Hepatocyte (in vitro differentiated cells): ENCODE measurements at regions not wholly inside any gene's neighbourhood (a gene's known extent, or its start where the extent isn't known, plus 50 kb on each side); places are given as distances from the start of the nearest gene placed in this dataset.

Experiments
- DNase-seq: peaks from one replicate; pipeline ENCODE4 v3.0.0-alpha.2; 2016; ENCODE audit warnings: low spot score
- H2AFZ ChIP-seq: fragments of 200-600 bp; sonication (generic); 2 replicates; pipeline ENCODE4 v1.6.0; 2016; ENCODE audit warnings: antibody characterized with exemption, mild to moderate bottlenecking
- H3K27ac ChIP-seq: fragments of 200-600 bp; sonication (generic); 2 replicates; pipeline ENCODE4 v1.5.1; 2016; ENCODE audit warnings: mild to moderate bottlenecking
- H3K27me3 ChIP-seq: fragments of 200-600 bp; sonication (generic); 2 replicates; pipeline ENCODE4 v1.6.1; 2016
- H3K36me3 ChIP-seq: fragments of 200-600 bp; sonication (generic); replicated peaks from 2 replicates; pipeline ENCODE4 v1.5.1; 2016; ENCODE audit warnings: low read depth; ENCODE audit not compliant: insufficient read depth
- H3K4me1 ChIP-seq: fragments of 200-600 bp; sonication (generic); 2 replicates; pipeline ENCODE4 v1.5.1; 2016; ENCODE audit warnings: mild to moderate bottlenecking, moderate library complexity; ENCODE audit not compliant: insufficient read depth
- H3K4me2 ChIP-seq: fragments of 200-600 bp; sonication (generic); 2 replicates; pipeline ENCODE4 v1.6.0; 2016
- H3K4me3 ChIP-seq: fragments of 200-600 bp; sonication (generic); 2 replicates; pipeline ENCODE4 v1.5.1; 2016; ENCODE audit warnings: mild to moderate bottlenecking
- H3K79me2 ChIP-seq: fragments of 200-600 bp; sonication (generic); 2 replicates; pipeline ENCODE4 v1.6.0; 2017; ENCODE audit warnings: mild to moderate bottlenecking
- H3K9me2 ChIP-seq: fragments of 200-600 bp; sonication (generic); replicated peaks from 2 replicates; pipeline ENCODE4 v1.6.0; 2017; ENCODE audit warnings: mild to moderate bottlenecking; ENCODE audit not compliant: insufficient read depth
- H3K9me3 ChIP-seq: fragments of 200-600 bp; sonication (generic); 2 replicates; pipeline ENCODE4 v1.5.1; 2016; ENCODE audit warnings: low read depth, mild to moderate bottlenecking
- H4K20me1 ChIP-seq: fragments of 200-600 bp; sonication (generic); 2 replicates; pipeline ENCODE4 v1.6.0; 2016; ENCODE audit warnings: mild to moderate bottlenecking; ENCODE audit not compliant: insufficient read depth, poor library complexity, severe bottlenecking
- EZH2 ChIP-seq: fragments of 200-600 bp; sonication (generic); IDR thresholded peaks from 2 replicates; pipeline ENCODE4 v1.6.1; 2016; ENCODE audit warnings: antibody characterized with exemption, mild to moderate bottlenecking, borderline replicate concordance
- EZH2phosphoT487 ChIP-seq: fragments of 200-600 bp; sonication (generic); IDR thresholded peaks from one replicate; pipeline ENCODE4 v1.6.1; 2018; ENCODE audit warnings: antibody characterized with exemption, mild to moderate bottlenecking, low read depth, moderate library complexity; ENCODE audit not compliant: unreplicated experiment, severe bottlenecking
- WGBS: methylation state at CpG from one replicate; pipeline ENCODE4 v1.1.6; 2016; ENCODE audit warnings: low lambda C conversion rate; ENCODE audit errors: missing lambda C conversion rate; 5-methylcytosine and 5-hydroxymethylcytosine counted together
- TF ChIP-seq, protein P1 (sequence below): fragments of 200-600 bp; sonication (generic); IDR thresholded peaks from 2 replicates; pipeline ENCODE4 v1.5.1; 2016; ENCODE audit warnings: antibody characterized with exemption, mild to moderate bottlenecking; ENCODE audit not compliant: poor library complexity

DNA sequence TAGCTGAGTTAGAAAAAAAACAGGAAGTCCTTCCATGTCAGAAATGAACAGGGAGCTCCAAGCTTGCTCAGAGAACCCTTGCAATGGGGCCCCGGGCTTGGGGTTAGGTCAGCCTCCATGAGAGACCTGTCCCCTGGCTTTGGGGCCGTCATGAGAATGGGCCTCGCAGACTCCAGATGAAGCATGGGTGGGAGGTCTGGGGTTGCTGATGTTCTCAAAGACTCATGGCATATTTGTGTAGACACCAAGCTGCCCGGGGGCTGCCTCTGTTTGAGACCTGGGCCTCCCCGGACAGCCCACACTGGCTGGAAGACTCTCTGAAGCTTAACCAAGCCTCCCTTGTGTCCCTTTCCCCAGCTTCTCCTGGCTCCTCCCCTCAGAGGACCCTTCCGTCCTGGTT lies 186.3 kb downstream of the IRX2 start:
- Histone ChIP-seq H3K79me2 (no peaks in the 10 kb centered on the region), H3K27ac (no peak overlapping the region), H3K4me3 (no peak overlapping the region), H3K9me3 (no peaks in the 10 kb centered on the region), H3K36me3 (no peaks in the 10 kb centered on the region), H3K4me1 (no peaks in the 10 kb centered on the region), H3K9me2 (no peaks in the 10 kb centered on the region), H4K20me1 (no peaks in the 10 kb centered on the region), H2AFZ (no peak overlapping the region), H3K4me2 (no peak overlapping the region), H3K27me3 (no peaks in the 10 kb centered on the region)
- WGBS, result 83% methylated on average over 6 of the region's 6 CpGs
- no peak for DNase-seq
- TF ChIP-seq EZH2 (no peak), EZH2phosphoT487 (no peak)
- TF ChIP-seq, protein P1, sequence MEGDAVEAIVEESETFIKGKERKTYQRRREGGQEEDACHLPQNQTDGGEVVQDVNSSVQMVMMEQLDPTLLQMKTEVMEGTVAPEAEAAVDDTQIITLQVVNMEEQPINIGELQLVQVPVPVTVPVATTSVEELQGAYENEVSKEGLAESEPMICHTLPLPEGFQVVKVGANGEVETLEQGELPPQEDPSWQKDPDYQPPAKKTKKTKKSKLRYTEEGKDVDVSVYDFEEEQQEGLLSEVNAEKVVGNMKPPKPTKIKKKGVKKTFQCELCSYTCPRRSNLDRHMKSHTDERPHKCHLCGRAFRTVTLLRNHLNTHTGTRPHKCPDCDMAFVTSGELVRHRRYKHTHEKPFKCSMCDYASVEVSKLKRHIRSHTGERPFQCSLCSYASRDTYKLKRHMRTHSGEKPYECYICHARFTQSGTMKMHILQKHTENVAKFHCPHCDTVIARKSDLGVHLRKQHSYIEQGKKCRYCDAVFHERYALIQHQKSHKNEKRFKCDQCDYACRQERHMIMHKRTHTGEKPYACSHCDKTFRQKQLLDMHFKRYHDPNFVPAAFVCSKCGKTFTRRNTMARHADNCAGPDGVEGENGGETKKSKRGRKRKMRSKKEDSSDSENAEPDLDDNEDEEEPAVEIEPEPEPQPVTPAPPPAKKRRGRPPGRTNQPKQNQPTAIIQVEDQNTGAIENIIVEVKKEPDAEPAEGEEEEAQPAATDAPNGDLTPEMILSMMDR, result no peak

DNA sequence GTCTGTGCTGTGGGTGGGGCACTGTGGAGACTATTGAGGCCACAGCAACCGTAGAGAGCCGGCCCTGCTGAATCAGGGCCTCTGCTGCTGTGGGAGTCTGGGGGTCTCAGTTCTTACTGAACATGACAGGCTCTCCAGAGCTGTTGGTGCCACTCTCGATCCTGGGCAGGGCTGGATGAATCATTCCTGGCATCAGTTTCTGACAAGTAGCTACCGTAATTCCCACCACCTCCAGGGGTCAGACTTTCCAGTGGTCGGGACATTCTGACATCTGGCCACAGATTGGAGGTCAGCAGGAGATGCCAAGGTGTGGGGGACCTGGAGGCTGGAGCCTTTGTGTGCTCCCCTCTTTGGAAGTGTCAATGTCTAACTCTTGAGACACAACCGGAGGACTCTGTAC lies 188.4 kb downstream of the IRX2 start:
- Histone ChIP-seq H3K36me3 (no peaks in the 10 kb centered on the region), H3K4me1 (no peaks in the 10 kb centered on the region), H3K4me2 (no peak overlapping the region), H2AFZ (no peak overlapping the region), H3K9me3 (no peaks in the 10 kb centered on the region), H3K4me3 (no peak overlapping the region), H3K27me3 (no peaks in the 10 kb centered on the region), H3K79me2 (no peaks in the 10 kb centered on the region), H3K27ac (no peak overlapping the region), H4K20me1 (no peaks in the 10 kb centered on the region), H3K9me2 (no peaks in the 10 kb centered on the region)
- no peak for DNase-seq
- TF ChIP-seq, protein P1, result no peak
- TF ChIP-seq EZH2phosphoT487 (no peak), EZH2 (no peak)
- WGBS, result 93% methylated on average over 6 of the region's 6 CpGs

DNA sequence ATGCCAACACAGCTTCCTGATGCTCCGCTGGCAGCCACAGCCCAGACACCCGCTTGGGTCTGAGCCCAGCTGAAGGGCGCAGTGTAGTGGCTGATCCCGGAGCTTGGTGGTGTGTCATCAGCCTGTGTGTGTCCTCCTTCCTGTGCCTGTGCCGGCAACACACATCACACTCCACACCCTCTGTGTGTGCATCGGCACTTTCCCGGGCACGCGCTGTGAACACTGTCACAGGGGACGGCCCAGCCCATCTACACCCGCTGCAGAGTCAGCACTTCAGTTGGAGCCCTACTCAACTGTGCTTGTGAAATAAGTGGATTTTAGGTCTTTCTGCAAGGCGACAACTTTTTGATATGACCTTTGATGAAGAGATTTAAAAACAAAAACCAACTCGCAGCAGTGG lies 189.4 kb downstream of the IRX2 start:
- H3K9me2 ChIP-seq, result no peaks in the 10 kb centered on the region
- no peak for DNase-seq
- no peak overlapping the region for H3K4me2 ChIP-seq
- H3K27ac ChIP-seq, result no peak overlapping the region
- no peaks in the 10 kb centered on the region for H3K4me1 ChIP-seq
- no peaks in the 10 kb centered on the region for H3K9me3 ChIP-seq
- no peaks in the 10 kb centered on the region for H3K79me2 ChIP-seq
- no peak overlapping the region for H2AFZ ChIP-seq
- no peaks in the 10 kb centered on the region for H4K20me1 ChIP-seq
- TF ChIP-seq, protein P1, result no peak
- no peak for TF ChIP-seq EZH2
- no peak for TF ChIP-seq EZH2phosphoT487
- no peak overlapping the region for H3K4me3 ChIP-seq
- 92% methylated on average over 13 of the region's 13 CpGs for WGBS
- H3K36me3 ChIP-seq, result no peaks in the 10 kb centered on the region
- no peaks in the 10 kb centered on the region for H3K27me3 ChIP-seq

DNA sequence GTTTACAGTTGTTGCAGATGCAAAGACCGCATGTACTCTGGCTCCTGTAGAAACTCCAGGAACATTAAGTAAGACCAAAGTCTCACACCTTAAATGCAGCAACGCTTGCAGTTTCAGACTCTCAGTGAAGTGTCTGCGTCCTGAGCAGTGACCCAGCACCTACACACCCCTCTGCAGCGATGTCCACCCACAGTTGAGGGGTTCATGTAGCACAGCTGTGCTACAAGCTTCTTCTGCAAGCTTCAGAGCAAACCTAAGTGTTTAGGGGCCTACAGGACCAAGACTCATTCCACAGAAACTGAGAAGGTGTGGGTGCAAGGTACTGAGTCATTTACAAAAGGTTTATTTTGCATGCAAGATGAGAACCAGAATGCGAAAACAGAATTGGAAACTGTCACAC lies 191.0 kb downstream of the IRX2 start:
- H4K20me1 ChIP-seq, result no peaks in the 10 kb centered on the region
- no peak for DNase-seq
- no peak overlapping the region for H3K4me3 ChIP-seq
- no peaks in the 10 kb centered on the region for H3K9me3 ChIP-seq
- H3K79me2 ChIP-seq, result no peaks in the 10 kb centered on the region
- H2AFZ ChIP-seq, result no peak overlapping the region
- H3K27ac ChIP-seq, result no peak overlapping the region
- TF ChIP-seq EZH2, result no peak
- TF ChIP-seq, protein P1, result no peak
- TF ChIP-seq EZH2phosphoT487, result no peak
- H3K4me1 ChIP-seq, result no peaks in the 10 kb centered on the region
- 95% methylated on average over 5 of the region's 5 CpGs for WGBS
- no peak overlapping the region for H3K4me2 ChIP-seq
- H3K36me3 ChIP-seq, result no peaks in the 10 kb centered on the region
- H3K27me3 ChIP-seq, result no peaks in the 10 kb centered on the region
- no peaks in the 10 kb centered on the region for H3K9me2 ChIP-seq
